ENCODE measurements at regions not wholly inside any gene's neighbourhood (a gene's known extent, or its start where the extent isn't known, plus 50 kb on each side); places are given as distances from the start of the nearest gene placed in this dataset.
A peak's percentile ranks its signal among the peaks of the same experiment; 100 is the strongest.

DNA sequence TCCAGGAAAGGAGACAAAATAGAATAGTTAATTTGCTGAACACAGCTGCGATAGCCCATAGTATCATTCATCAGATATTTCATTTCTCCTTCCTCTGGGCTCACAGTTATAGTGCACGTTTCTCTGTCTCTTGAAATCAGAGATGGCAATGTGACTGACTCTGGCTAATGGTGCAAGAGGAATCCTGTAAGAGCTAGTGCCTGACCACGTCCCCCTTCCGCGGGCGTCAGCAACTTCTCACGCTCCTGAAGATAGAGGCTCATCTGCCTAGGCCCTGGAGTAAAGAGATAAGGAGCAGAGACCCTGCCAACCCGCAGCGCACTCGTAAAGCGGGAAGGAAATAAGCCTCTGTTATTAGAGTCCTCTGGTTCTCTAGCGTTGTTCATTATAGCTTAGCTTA lies 391.8 kb downstream of the VPS13C start:
- no peaks in the 10 kb centered on the region for H3K9me1 ChIP-seq (ENCODE audit: control insufficient read depth, extremely low read depth, insufficient read depth, low read length)
- no peak overlapping the region for H3K4me2 ChIP-seq (ENCODE audit: control insufficient read depth, extremely low read depth, insufficient read depth, low read depth, low read length)
- peaks cover 4% of the 10 kb centered on the region for H3K27me3 ChIP-seq (ENCODE audit: control insufficient read depth, extremely low read depth, insufficient read depth, low read length)

DNA sequence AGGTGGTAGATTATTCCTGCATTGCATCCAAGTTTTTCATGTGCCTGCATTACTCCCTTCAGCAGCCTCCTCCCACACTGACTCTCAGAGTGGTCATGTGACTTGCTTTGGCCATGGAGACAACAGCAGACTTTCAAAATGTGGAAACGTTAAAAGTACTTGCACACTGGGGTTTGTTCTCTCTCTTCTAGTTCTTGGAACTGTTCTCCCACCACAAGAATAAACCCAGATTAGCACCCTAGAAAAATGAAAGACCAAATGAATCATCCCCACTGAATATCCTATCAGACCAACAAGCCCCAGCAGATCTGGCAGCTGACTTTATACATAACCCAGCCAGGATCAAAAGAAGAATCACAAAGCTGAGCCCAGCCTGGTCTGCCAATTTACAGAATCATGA lies 398.5 kb downstream of the VPS13C start:
- no peak for DNase-seq (ENCODE audit: low read depth, low spot score)
- peak; percentile 9 for FAIRE-seq

More for the DNA sequence above, 391.8 kb downstream of the VPS13C start:
- H3K79me2 ChIP-seq (ENCODE audit: control insufficient read depth, insufficient read depth, low read length) = no peaks in the 10 kb centered on the region
- H3K36me3 ChIP-seq (ENCODE audit: control insufficient read depth in 2 of 2, extremely low read depth in 1 of 2, insufficient read depth in 2 of 2, low read length in 2 of 2) = no peaks in the 10 kb centered on the region
- H2AFZ ChIP-seq (ENCODE audit: control insufficient read depth, low read length) = no peak overlapping the region
- no peaks in the 10 kb centered on the region for H3K4me1 ChIP-seq (ENCODE audit: control insufficient read depth, extremely low read depth, insufficient read depth, low read length)
- no peaks in the 10 kb centered on the region for H4K20me1 ChIP-seq (ENCODE audit: control insufficient read depth, extremely low read depth, insufficient read depth, low read length)
- FAIRE-seq = no peak
- H3K27ac ChIP-seq (ENCODE audit: control insufficient read depth, insufficient read depth, low read length) = no peak overlapping the region
- DNase-seq (ENCODE audit: low read depth, low spot score) = no peak
- dilution Hi-C loops (cut with MboI; ENCODE audit: extremely low pct_ligation_motif_present, low sequenced_read_pairs) = no loop called here
- no peak overlapping the region for H3K9ac ChIP-seq (ENCODE audit: control insufficient read depth, extremely low read depth, insufficient read depth, low read length)
- no peak overlapping the region for H3K4me3 ChIP-seq (ENCODE audit: control insufficient read depth in 2 of 3, extremely low read depth in 1 of 3, insufficient read depth in 2 of 3, low read depth in 1 of 3, low read length in 3 of 3)
- H3K9me3 ChIP-seq (ENCODE audit: control insufficient read depth, low read depth, low read length) = no peaks in the 10 kb centered on the region
- no peak for TF ChIP-seq EZH2 (IDR thresholded peaks at IDR 0.05; ENCODE audit: low read length)
- TF ChIP-seq, protein P1, sequence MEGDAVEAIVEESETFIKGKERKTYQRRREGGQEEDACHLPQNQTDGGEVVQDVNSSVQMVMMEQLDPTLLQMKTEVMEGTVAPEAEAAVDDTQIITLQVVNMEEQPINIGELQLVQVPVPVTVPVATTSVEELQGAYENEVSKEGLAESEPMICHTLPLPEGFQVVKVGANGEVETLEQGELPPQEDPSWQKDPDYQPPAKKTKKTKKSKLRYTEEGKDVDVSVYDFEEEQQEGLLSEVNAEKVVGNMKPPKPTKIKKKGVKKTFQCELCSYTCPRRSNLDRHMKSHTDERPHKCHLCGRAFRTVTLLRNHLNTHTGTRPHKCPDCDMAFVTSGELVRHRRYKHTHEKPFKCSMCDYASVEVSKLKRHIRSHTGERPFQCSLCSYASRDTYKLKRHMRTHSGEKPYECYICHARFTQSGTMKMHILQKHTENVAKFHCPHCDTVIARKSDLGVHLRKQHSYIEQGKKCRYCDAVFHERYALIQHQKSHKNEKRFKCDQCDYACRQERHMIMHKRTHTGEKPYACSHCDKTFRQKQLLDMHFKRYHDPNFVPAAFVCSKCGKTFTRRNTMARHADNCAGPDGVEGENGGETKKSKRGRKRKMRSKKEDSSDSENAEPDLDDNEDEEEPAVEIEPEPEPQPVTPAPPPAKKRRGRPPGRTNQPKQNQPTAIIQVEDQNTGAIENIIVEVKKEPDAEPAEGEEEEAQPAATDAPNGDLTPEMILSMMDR (optimal IDR thresholded peaks at IDR 0.05 in 1 of 3, IDR thresholded peaks at IDR 0.05 in 1 of 3, conservative IDR thresholded peaks at IDR 0.05 in 1 of 3; ENCODE audit: extremely low read depth in 1 of 3, insufficient read depth in 2 of 3, low read length in 3 of 3) = no peak

More for the DNA sequence above, 398.5 kb downstream of the VPS13C start:
- no peaks in the 10 kb centered on the region for H3K9me1 ChIP-seq (ENCODE audit: control insufficient read depth, extremely low read depth, insufficient read depth, low read length)
- H3K9me3 ChIP-seq (ENCODE audit: control insufficient read depth, low read depth, low read length) = no peaks in the 10 kb centered on the region
- TF ChIP-seq, protein P1 (optimal IDR thresholded peaks at IDR 0.05 in 1 of 3, IDR thresholded peaks at IDR 0.05 in 1 of 3, conservative IDR thresholded peaks at IDR 0.05 in 1 of 3; ENCODE audit: extremely low read depth in 1 of 3, insufficient read depth in 2 of 3, low read length in 3 of 3) = no peak
- no peak for TF ChIP-seq EZH2 (IDR thresholded peaks at IDR 0.05; ENCODE audit: low read length)
- no peaks in the 10 kb centered on the region for H4K20me1 ChIP-seq (ENCODE audit: control insufficient read depth, extremely low read depth, insufficient read depth, low read length)
- H3K36me3 ChIP-seq (ENCODE audit: control insufficient read depth in 2 of 2, extremely low read depth in 1 of 2, insufficient read depth in 2 of 2, low read length in 2 of 2) = no peaks in the 10 kb centered on the region
- no peaks in the 10 kb centered on the region for H3K79me2 ChIP-seq (ENCODE audit: control insufficient read depth, insufficient read depth, low read length)
- H3K27ac ChIP-seq (ENCODE audit: control insufficient read depth, insufficient read depth, low read length) = no peak overlapping the region
- no peak overlapping the region for H3K9ac ChIP-seq (ENCODE audit: control insufficient read depth, extremely low read depth, insufficient read depth, low read length)
- dilution Hi-C loops (cut with MboI; ENCODE audit: extremely low pct_ligation_motif_present, low sequenced_read_pairs) = no loop called here
- no peaks in the 10 kb centered on the region for H3K27me3 ChIP-seq (ENCODE audit: control insufficient read depth, extremely low read depth, insufficient read depth, low read length)
- H3K4me3 ChIP-seq (ENCODE audit: control insufficient read depth in 2 of 3, extremely low read depth in 1 of 3, insufficient read depth in 2 of 3, low read depth in 1 of 3, low read length in 3 of 3) = no peak overlapping the region
- H2AFZ ChIP-seq (ENCODE audit: control insufficient read depth, low read length) = no peak overlapping the region
- H3K4me1 ChIP-seq (ENCODE audit: control insufficient read depth, extremely low read depth, insufficient read depth, low read length) = no peaks in the 10 kb centered on the region
- no peak overlapping the region for H3K4me2 ChIP-seq (ENCODE audit: control insufficient read depth, extremely low read depth, insufficient read depth, low read depth, low read length)

Data from keratinocyte (primary cell).